SU-DHL-6 (cell line): ENCODE measurements at regions not wholly inside any gene's neighbourhood (a gene's known extent, or its start where the extent isn't known, plus 50 kb on each side); places are given as distances from the start of the nearest gene placed in this dataset.

ENCODE experiments used
- CTCF ChIP-seq: fragments of 200-600 bp; sonication (generic); IDR thresholded peaks from one replicate; pipeline ENCODE4 v1.5.1; 2017; ENCODE audit warnings: antibody characterized with exemption, mild to moderate bottlenecking, low read length, moderate library complexity; ENCODE audit not compliant: insufficient read depth, poor library complexity, severe bottlenecking
- EZH2phosphoT487 ChIP-seq: fragments of 200-600 bp; sonication (generic), shearing (Covaris generic); conservative IDR thresholded peaks from 2 replicates; pipeline ENCODE4 v1.6.1; 2018; ENCODE audit warnings: mild to moderate bottlenecking, antibody characterized with exemption, low read length, moderate library complexity, mixed read lengths

GRCh38 chr2:142472382-142472781 is 341.6 kb upstream of the LRP1B start:
- no peak for TF ChIP-seq CTCF
- no peak for TF ChIP-seq EZH2phosphoT487
